ENCODE measurements at regions not wholly inside any gene's neighbourhood (a gene's known extent, or its start where the extent isn't known, plus 50 kb on each side); places are given as distances from the start of the nearest gene placed in this dataset.

DNA sequence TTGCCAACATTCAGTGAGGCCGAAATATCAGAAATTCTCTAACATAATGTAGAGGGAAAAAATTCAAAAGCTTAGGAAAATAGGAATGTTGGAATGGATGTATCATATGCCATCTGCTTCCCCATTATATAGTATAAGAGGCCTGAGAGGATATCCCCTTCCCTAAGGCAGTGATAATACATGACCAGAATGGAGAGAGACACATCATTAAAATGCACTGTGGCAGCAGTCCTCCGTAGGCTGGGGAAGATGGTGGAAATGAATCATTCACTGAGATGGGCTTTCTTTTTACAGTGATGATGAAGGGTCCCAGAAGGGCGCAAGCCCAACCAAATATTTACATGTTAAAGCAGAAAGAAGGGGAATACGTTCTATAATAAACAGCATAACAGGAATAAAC, 799.1 kb upstream of the SPRY2 start:
- Histone ChIP-seq H3K4me2 (no peak overlapping the region), H3K4me3 (no peak overlapping the region), H3K27ac (no peak overlapping the region), H3K4me1 (no peaks in the 10 kb centered on the region), H3K9me3 (no peaks in the 10 kb centered on the region)
- ChIA-PET CTCF (no interaction called here), POLR2A (no interaction called here)
- whole genome bisulfite sequencing (ENCODE audit: missing lambda C conversion rate): 36% methylated on average over 4 of the region's 4 CpGs
- TF ChIP-seq, protein P1, sequence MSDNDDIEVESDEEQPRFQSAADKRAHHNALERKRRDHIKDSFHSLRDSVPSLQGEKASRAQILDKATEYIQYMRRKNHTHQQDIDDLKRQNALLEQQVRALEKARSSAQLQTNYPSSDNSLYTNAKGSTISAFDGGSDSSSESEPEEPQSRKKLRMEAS (IDR thresholded peaks at IDR 0.05): no peak
- no peak for TF ChIP-seq KDM5A (IDR thresholded peaks at IDR 0.05)
- TF ChIP-seq NPAS2 (CRISPR knock-in tag; IDR thresholded peaks at IDR 0.05; ENCODE audit: borderline replicate concordance): no peak
- TF ChIP-seq CHD2 (IDR thresholded peaks at IDR 0.05; ENCODE audit: low read length, partially characterized antibody): no peak
- no peak for TF ChIP-seq RNF2 (IDR thresholded peaks at IDR 0.05; ENCODE audit: borderline replicate concordance, low read depth)
- no peak for TF ChIP-seq POLR2A (IDR thresholded peaks at IDR 0.05; ENCODE audit: low read length)
- TF ChIP-seq EP300 (IDR thresholded peaks at IDR 0.05): no peak
- no peak for TF ChIP-seq RAD21 (conservative IDR thresholded peaks at IDR 0.05 in 1 of 2, IDR thresholded peaks at IDR 0.05 in 1 of 2)
- no peak for TF ChIP-seq BHLHE40 (IDR thresholded peaks at IDR 0.05; ENCODE audit: low read depth, low read length)
- no peak for TF ChIP-seq SREBF2 (IDR thresholded peaks at IDR 0.05)
- TF ChIP-seq MAZ (IDR thresholded peaks at IDR 0.05; ENCODE audit: borderline replicate concordance, low read depth, low read length): no peak
- no peak for TF ChIP-seq ZNF302 (CRISPR knock-in tag; IDR thresholded peaks at IDR 0.05)
- TF ChIP-seq FOSB (CRISPR knock-in tag; IDR thresholded peaks at IDR 0.05): no peak
- no peak for TF ChIP-seq HDAC2 (IDR thresholded peaks at IDR 0.05)
- TF ChIP-seq EHMT2 (IDR thresholded peaks at IDR 0.05; ENCODE audit: low read depth): no peak
- TF ChIP-seq RCOR1 (IDR thresholded peaks at IDR 0.05; ENCODE audit: low read depth, low read length): no peak
- TF ChIP-seq ATOH8 (CRISPR knock-in tag; IDR thresholded peaks at IDR 0.05; ENCODE audit: low read depth): no peak
- TF ChIP-seq, protein P2, sequence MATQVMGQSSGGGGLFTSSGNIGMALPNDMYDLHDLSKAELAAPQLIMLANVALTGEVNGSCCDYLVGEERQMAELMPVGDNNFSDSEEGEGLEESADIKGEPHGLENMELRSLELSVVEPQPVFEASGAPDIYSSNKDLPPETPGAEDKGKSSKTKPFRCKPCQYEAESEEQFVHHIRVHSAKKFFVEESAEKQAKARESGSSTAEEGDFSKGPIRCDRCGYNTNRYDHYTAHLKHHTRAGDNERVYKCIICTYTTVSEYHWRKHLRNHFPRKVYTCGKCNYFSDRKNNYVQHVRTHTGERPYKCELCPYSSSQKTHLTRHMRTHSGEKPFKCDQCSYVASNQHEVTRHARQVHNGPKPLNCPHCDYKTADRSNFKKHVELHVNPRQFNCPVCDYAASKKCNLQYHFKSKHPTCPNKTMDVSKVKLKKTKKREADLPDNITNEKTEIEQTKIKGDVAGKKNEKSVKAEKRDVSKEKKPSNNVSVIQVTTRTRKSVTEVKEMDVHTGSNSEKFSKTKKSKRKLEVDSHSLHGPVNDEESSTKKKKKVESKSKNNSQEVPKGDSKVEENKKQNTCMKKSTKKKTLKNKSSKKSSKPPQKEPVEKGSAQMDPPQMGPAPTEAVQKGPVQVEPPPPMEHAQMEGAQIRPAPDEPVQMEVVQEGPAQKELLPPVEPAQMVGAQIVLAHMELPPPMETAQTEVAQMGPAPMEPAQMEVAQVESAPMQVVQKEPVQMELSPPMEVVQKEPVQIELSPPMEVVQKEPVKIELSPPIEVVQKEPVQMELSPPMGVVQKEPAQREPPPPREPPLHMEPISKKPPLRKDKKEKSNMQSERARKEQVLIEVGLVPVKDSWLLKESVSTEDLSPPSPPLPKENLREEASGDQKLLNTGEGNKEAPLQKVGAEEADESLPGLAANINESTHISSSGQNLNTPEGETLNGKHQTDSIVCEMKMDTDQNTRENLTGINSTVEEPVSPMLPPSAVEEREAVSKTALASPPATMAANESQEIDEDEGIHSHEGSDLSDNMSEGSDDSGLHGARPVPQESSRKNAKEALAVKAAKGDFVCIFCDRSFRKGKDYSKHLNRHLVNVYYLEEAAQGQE (IDR thresholded peaks at IDR 0.05): no peak
- TF ChIP-seq MYC (IDR thresholded peaks at IDR 0.05; ENCODE audit: borderline replicate concordance, low read length): no peak
- TF ChIP-seq EHF (CRISPR knock-in tag; IDR thresholded peaks at IDR 0.05): no peak
- ATAC-seq: no peak
- FAIRE-seq: no peak
- DNase-seq (ENCODE audit: low read depth in 1 of 2, low spot score in 1 of 2): no peak

- no peaks in the 10 kb centered on the region for H3K4me1 ChIP-seq
- FAIRE-seq (no peak), ATAC-seq (no peak), DNase-seq (ENCODE audit: low read depth in 1 of 2, low spot score in 1 of 2) (no peak)
- no peak overlapping the region for H3K27ac ChIP-seq
- no peak for TF ChIP-seq JUNB (IDR thresholded peaks at IDR 0.05)
- no peak for TF ChIP-seq HOXA7 (CRISPR knock-in tag; IDR thresholded peaks at IDR 0.05)
- ChIA-PET POLR2A (no interaction called here), CTCF (interaction anchor here (0.7 kb wide), 1 partner anchor 33 kb away, joined by 3 read pairs; no protein-coding TSS in a partner anchor)
- H3K9me3 ChIP-seq: no peaks in the 10 kb centered on the region
- no peak overlapping the region for H3K4me2 ChIP-seq
- H3K4me3 ChIP-seq: no peak overlapping the region
- 43% methylated on average over 8 of the region's 8 CpGs for whole genome bisulfite sequencing (ENCODE audit: missing lambda C conversion rate)
These were observed 797.5 kb upstream of the SPRY2 start for GRCh38 chr13:81138353-81138980.

Measured in A549 (cell line).